Trophoblast cell (in vitro differentiated cells and primary cell): ENCODE measurements at regions not wholly inside any gene's neighbourhood (a gene's known extent, or its start where the extent isn't known, plus 50 kb on each side); places are given as distances from the start of the nearest gene placed in this dataset.

Experiments used
- DNase-seq, 2 donors: peaks; one replicate each; pipeline ENCODE4 v3.0.0-alpha.2; 2016
- H2AFZ ChIP-seq: 2 replicates; pipeline ENCODE4 v1.6.1; 2013; ENCODE audit warnings: low read length, moderate library complexity, mild to moderate bottlenecking; ENCODE audit not compliant: insufficient read depth, poor library complexity
- H2AK5ac ChIP-seq: 2 replicates; pipeline ENCODE4 v1.6.1; 2013; ENCODE audit warnings: mild to moderate bottlenecking, low read length
- H2BK120ac ChIP-seq: 2 replicates; pipeline ENCODE4 v1.6.1; 2013; ENCODE audit warnings: low read length, mild to moderate bottlenecking, moderate library complexity; ENCODE audit not compliant: insufficient read depth, poor library complexity
- H2BK12ac ChIP-seq: 2 replicates; pipeline ENCODE4 v1.6.1; 2013; ENCODE audit warnings: mild to moderate bottlenecking, low read length, moderate library complexity
- H2BK5ac ChIP-seq: 2 replicates; pipeline ENCODE4 v1.6.1; 2013; ENCODE audit warnings: low read length, low read depth, moderate library complexity, mild to moderate bottlenecking; ENCODE audit not compliant: poor library complexity
- H3K14ac ChIP-seq: 2 replicates; pipeline ENCODE4 v1.6.1; 2013; ENCODE audit warnings: mild to moderate bottlenecking, low read length
- H3K18ac ChIP-seq: 2 replicates; pipeline ENCODE4 v1.6.1; 2013; ENCODE audit warnings: mild to moderate bottlenecking, low read length
- H3K23ac ChIP-seq: 2 replicates; pipeline ENCODE4 v1.6.1; 2013; ENCODE audit warnings: low read length
- H3K27ac ChIP-seq: 2 replicates; pipeline ENCODE4 v1.5.1; 2013; ENCODE audit warnings: low read depth, mild to moderate bottlenecking, inconsistent platforms, low read length, moderate library complexity
- H3K27me3 ChIP-seq: 2 replicates; pipeline ENCODE4 v1.6.1; 2013; ENCODE audit warnings: inconsistent platforms, mild to moderate bottlenecking, low read length, moderate library complexity; ENCODE audit not compliant: insufficient read depth
- H3K36me3 ChIP-seq, 2 experiments: 1 replicate in 1 of 2; 2 replicates in 1 of 2; pipeline ENCODE4 v1.6.1; 2013; ENCODE audit warnings: low read length in 2 of 2, mild to moderate bottlenecking in 2 of 2, moderate library complexity in 1 of 2; ENCODE audit not compliant: insufficient read depth in 2 of 2, control insufficient read depth in 1 of 2
- H3K4ac ChIP-seq: 2 replicates; pipeline ENCODE4 v1.6.1; 2013; ENCODE audit warnings: low read depth, mild to moderate bottlenecking, low read length, moderate library complexity
- H3K4me1 ChIP-seq, 2 experiments: 1 replicate in 1 of 2; 2 replicates in 1 of 2; pipeline ENCODE4 v1.6.1; 2013; ENCODE audit warnings: low read length in 2 of 2, mild to moderate bottlenecking in 2 of 2, moderate library complexity in 1 of 2; ENCODE audit not compliant: insufficient read depth in 2 of 2, control insufficient read depth in 1 of 2
- H3K4me2 ChIP-seq: 2 replicates; pipeline ENCODE4 v1.6.1; 2013; ENCODE audit warnings: inconsistent platforms, mild to moderate bottlenecking, low read length, moderate library complexity
- H3K4me3 ChIP-seq: 2 replicates; pipeline ENCODE4 v1.5.1; 2013; ENCODE audit warnings: mild to moderate bottlenecking, low read depth, low read length, inconsistent platforms
- H3K79me1 ChIP-seq: one replicate; pipeline ENCODE4 v1.6.1; 2013; ENCODE audit warnings: low read length
- H3K79me2 ChIP-seq: 2 replicates; pipeline ENCODE4 v1.6.1; 2013; ENCODE audit warnings: low read length, mild to moderate bottlenecking; ENCODE audit not compliant: control insufficient read depth, insufficient read depth, poor library complexity
- H3K9ac ChIP-seq: 2 replicates; pipeline ENCODE4 v1.6.1; 2013; ENCODE audit warnings: mild to moderate bottlenecking, low read length
- H3K9me3 ChIP-seq: 2 replicates; pipeline ENCODE4 v1.6.1; 2013; ENCODE audit warnings: low read depth, mild to moderate bottlenecking, control low read depth, inconsistent platforms, low read length; ENCODE audit not compliant: insufficient read depth
- H4K12ac ChIP-seq: 2 replicates; pipeline ENCODE4 v1.6.1; 2013; ENCODE audit warnings: low read depth, mild to moderate bottlenecking, low read length, moderate library complexity
- H4K8ac ChIP-seq: 2 replicates; pipeline ENCODE4 v1.6.1; 2013; ENCODE audit warnings: low read depth, mild to moderate bottlenecking, low read length, moderate library complexity
- H4K91ac ChIP-seq: one replicate; pipeline ENCODE4 v1.6.1; 2013; ENCODE audit warnings: low read depth, mild to moderate bottlenecking, low read length, moderate library complexity
- WGBS: extraction: QIAGEN DNeasy Blood & Tissue Kit; methylation state at CpG from one replicate; pipeline ENCODE4 v1.1.7; 2013; ENCODE audit warnings: missing lambda C conversion rate; ENCODE audit not compliant: insufficient read length, insufficient coverage; ENCODE audit errors: extremely low coverage; 5-methylcytosine and 5-hydroxymethylcytosine counted together

DNA sequence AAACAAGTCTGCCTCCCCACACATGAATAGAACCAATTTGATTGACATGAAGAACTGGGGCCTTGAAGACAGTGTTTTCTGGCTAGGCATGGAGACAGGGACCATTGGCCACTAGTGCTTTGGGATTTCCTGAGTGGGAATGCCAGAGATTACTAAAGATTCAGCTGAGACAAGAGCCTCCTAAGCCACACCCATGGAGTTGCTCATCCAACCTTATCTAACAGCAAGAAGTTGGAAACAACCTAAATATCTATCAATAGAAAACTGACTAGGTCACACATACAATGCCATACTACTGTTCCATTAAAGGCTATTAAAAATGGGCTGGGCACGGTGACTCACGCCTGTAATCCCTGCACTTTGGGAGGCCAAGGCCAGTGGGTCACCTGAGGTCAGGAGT lies 184.1 kb downstream of the ZBTB18 start:
- no peak overlapping the region for H3K14ac ChIP-seq
- WGBS: no CpG with 5 or more reads among the region's 2 CpGs
- no peak overlapping the region for H3K4me3 ChIP-seq
- no peak overlapping the region for H2AK5ac ChIP-seq
- no peak overlapping the region for H3K4ac ChIP-seq
- no peak overlapping the region for H2BK12ac ChIP-seq
- no peak overlapping the region for H2AFZ ChIP-seq
- no peak overlapping the region for H2BK5ac ChIP-seq
- H3K79me1 ChIP-seq: peaks cover 10% of the 10 kb centered on the region
- H3K4me1 ChIP-seq: peaks cover 0 to 5% of the 10 kb centered on the region in 2 experiments
- DNase-seq: no peak
- H2BK120ac ChIP-seq: no peak overlapping the region
- H3K36me3 ChIP-seq: no peaks in the 10 kb centered on the region
- H3K79me2 ChIP-seq: peaks cover 2% of the 10 kb centered on the region
- peaks cover 2% of the 10 kb centered on the region for H3K9me3 ChIP-seq
- H3K23ac ChIP-seq: no peak overlapping the region
- H3K4me2 ChIP-seq: no peak overlapping the region
- no peak overlapping the region for H3K9ac ChIP-seq
- no peak overlapping the region for H4K12ac ChIP-seq
- H3K27me3 ChIP-seq: no peaks in the 10 kb centered on the region
- no peak overlapping the region for H4K8ac ChIP-seq
- H4K91ac ChIP-seq: no peak overlapping the region
- H3K18ac ChIP-seq: no peak overlapping the region
- H3K27ac ChIP-seq: no peak overlapping the region

DNA sequence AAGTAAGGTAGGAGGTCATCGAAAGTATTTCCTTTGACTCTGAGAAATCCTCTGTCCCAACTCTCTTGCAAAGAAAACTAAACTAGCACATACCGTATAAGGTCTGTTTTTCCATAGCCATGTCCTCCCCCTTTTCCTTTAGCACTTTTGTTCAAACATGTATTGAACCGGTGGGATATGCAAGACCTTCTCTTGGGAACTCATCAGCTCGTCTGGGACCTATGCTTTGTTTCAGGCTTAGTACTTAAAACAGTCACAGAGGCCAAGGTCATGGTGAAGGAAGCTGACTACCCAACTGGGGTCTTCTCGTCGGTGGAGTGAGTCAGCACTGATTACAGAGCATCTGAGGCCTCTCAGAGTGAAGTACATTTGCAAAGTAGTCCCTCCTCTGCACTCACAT lies 185.0 kb downstream of the ZBTB18 start:
- H2AK5ac ChIP-seq: no peak overlapping the region
- H2BK5ac ChIP-seq: no peak overlapping the region
- H3K79me2 ChIP-seq: peaks cover 2% of the 10 kb centered on the region
- H2BK12ac ChIP-seq: no peak overlapping the region
- H3K36me3 ChIP-seq: no peaks in the 10 kb centered on the region
- H3K14ac ChIP-seq: no peak overlapping the region
- H3K27ac ChIP-seq: no peak overlapping the region
- H2AFZ ChIP-seq: no peak overlapping the region
- no peaks in the 10 kb centered on the region for H3K27me3 ChIP-seq
- H3K4me2 ChIP-seq: no peak overlapping the region
- WGBS: no CpG with 5 or more reads among the region's 6 CpGs
- H4K8ac ChIP-seq: no peak overlapping the region
- H4K91ac ChIP-seq: no peak overlapping the region
- no peak overlapping the region for H3K23ac ChIP-seq
- H3K18ac ChIP-seq: no peak overlapping the region
- H2BK120ac ChIP-seq: no peak overlapping the region
- no peak overlapping the region for H3K4ac ChIP-seq
- H3K9me3 ChIP-seq: peaks cover 2% of the 10 kb centered on the region
- DNase-seq: no peak
- H3K4me1 ChIP-seq: peaks cover 0 to 5% of the 10 kb centered on the region in 2 experiments
- no peak overlapping the region for H4K12ac ChIP-seq
- peaks cover 13% of the 10 kb centered on the region for H3K79me1 ChIP-seq
- H3K4me3 ChIP-seq: no peak overlapping the region
- no peak overlapping the region for H3K9ac ChIP-seq

DNA sequence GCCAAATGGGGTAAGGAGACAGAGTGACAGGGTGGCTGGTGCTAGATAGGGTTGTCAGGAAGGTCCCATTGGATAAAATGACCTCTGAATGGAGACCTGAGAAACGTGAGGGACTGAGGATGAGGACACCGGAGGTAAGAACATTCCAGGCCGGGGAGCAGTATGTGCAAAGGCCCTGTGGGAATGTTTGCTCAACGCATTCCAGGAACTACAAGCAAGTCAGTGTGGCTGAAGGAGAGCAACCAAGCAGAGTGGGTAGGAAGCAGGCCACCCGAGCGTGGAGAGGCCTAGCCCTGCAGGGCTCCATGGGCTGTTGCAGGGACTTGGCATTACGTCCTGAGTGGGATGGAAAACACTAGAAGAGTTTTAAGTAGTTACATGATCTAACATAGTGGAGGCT lies 185.6 kb downstream of the ZBTB18 start:
- peaks cover 0 to 9% of the 10 kb centered on the region in 2 experiments for H3K4me1 ChIP-seq
- no peak overlapping the region for H2AFZ ChIP-seq
- no peak overlapping the region for H3K4me2 ChIP-seq
- H3K14ac ChIP-seq: no peak overlapping the region
- H3K18ac ChIP-seq: no peak overlapping the region
- H3K4ac ChIP-seq: no peak overlapping the region
- no peak overlapping the region for H3K27ac ChIP-seq
- H3K4me3 ChIP-seq: no peak overlapping the region
- no peak overlapping the region for H4K91ac ChIP-seq
- no peak overlapping the region for H3K9ac ChIP-seq
- no peaks in the 10 kb centered on the region for H3K36me3 ChIP-seq
- H3K9me3 ChIP-seq: peaks cover 2% of the 10 kb centered on the region
- H3K79me1 ChIP-seq: peaks cover 13% of the 10 kb centered on the region
- H2AK5ac ChIP-seq: no peak overlapping the region
- no peaks in the 10 kb centered on the region for H3K27me3 ChIP-seq
- no peak overlapping the region for H2BK120ac ChIP-seq
- H2BK12ac ChIP-seq: no peak overlapping the region
- peak; percentile 71 to 77 for DNase-seq
- H3K23ac ChIP-seq: no peak overlapping the region
- no peak overlapping the region for H4K12ac ChIP-seq
- H2BK5ac ChIP-seq: no peak overlapping the region
- no peak overlapping the region for H4K8ac ChIP-seq
- no CpG with 5 or more reads among the region's 7 CpGs for WGBS
- peaks cover 2% of the 10 kb centered on the region for H3K79me2 ChIP-seq

DNA sequence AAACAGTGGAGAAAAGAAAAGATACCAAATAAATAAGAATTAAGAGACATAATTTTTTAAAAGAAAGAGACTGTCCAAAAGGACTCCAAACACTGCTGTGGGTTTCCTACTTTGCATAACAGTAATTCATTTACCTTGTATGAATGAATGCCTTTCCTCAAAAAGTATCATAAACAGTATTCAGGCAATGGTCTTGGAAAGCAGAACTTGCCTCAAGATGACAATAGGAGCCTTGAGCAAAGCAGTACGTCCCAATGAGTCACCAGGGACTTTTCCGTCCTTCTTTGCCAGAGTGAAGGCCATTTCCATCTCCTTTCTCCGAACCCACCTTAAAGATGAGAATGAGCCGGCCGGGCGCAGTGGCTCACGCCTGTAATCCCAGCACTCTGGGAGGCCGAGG lies 186.4 kb downstream of the ZBTB18 start:
- H3K27me3 ChIP-seq: no peaks in the 10 kb centered on the region
- WGBS: no CpG with 5 or more reads among the region's 8 CpGs
- no peak overlapping the region for H4K8ac ChIP-seq
- no peak overlapping the region for H2BK5ac ChIP-seq
- no peak overlapping the region for H3K4ac ChIP-seq
- H2AK5ac ChIP-seq: no peak overlapping the region
- no peak overlapping the region for H3K9ac ChIP-seq
- peaks cover 0 to 10% of the 10 kb centered on the region in 2 experiments for H3K4me1 ChIP-seq
- H3K79me2 ChIP-seq: peaks cover 2% of the 10 kb centered on the region
- H3K79me1 ChIP-seq: peaks cover 13% of the 10 kb centered on the region
- no peak overlapping the region for H2BK12ac ChIP-seq
- no peak overlapping the region for H2AFZ ChIP-seq
- no peak overlapping the region for H4K12ac ChIP-seq
- DNase-seq: peak in 1 of 2 donors; percentile 31
- no peaks in the 10 kb centered on the region for H3K36me3 ChIP-seq
- H3K4me3 ChIP-seq: no peak overlapping the region
- H3K18ac ChIP-seq: no peak overlapping the region
- H3K4me2 ChIP-seq: no peak overlapping the region
- no peak overlapping the region for H3K14ac ChIP-seq
- no peak overlapping the region for H2BK120ac ChIP-seq
- H4K91ac ChIP-seq: no peak overlapping the region
- no peak overlapping the region for H3K23ac ChIP-seq
- H3K9me3 ChIP-seq: peaks cover 2% of the 10 kb centered on the region
- H3K27ac ChIP-seq: no peak overlapping the region
